B cell (primary cell): ENCODE measurements at regions not wholly inside any gene's neighbourhood (a gene's known extent, or its start where the extent isn't known, plus 50 kb on each side); places are given as distances from the start of the nearest gene placed in this dataset.

Experiments used
- ATAC-seq: fragments of 200-7000 bp; cut with Tn5 transposase; one replicate; pipeline ENCODE4 v1.10.0; 2021; ENCODE audit warnings: low read depth, mild to moderate bottlenecking, moderate number of reproducible peaks, moderate library complexity
- CTCF ChIA-PET: fragments of 350-600 bp; sonication (Branson Sonifier 250); formaldehyde crosslinking; loops from one replicate; lab custom pipeline; 2021; ENCODE audit warnings: antibody characterized with exemption, inconsistent platforms; lab: Charles Lee
- POLR2A ChIA-PET: fragments of 350-600 bp; sonication (Branson Sonifier 250); formaldehyde crosslinking; loops from one replicate; lab custom pipeline; 2021; ENCODE audit warnings: antibody characterized with exemption; lab: Charles Lee
- DNase-seq: peaks from one replicate; pipeline ENCODE4 v3.0.0; 2013
- H2AFZ ChIP-seq: 2 replicates; pipeline ENCODE4 v1.6.1; 2012; ENCODE audit warnings: mild to moderate bottlenecking, low read depth, low read length; ENCODE audit not compliant: insufficient read depth, poor library complexity, severe bottlenecking
- H3K27ac ChIP-seq, 2 donors: 1 replicate in 1 of 2; 2 replicates in 1 of 2; pipeline ENCODE4 v1.5.1; 2012 to 2013; ENCODE audit warnings: low read length in 2 of 2, mild to moderate bottlenecking in 2 of 2, moderate library complexity in 1 of 2
- H3K27me3 ChIP-seq, 4 experiments: fragments of 200-600 bp in 1 of 4; sonication (generic) in 1 of 4; replicated peaks in 1 of 4; 1 replicate in 2 of 4; 2 replicates in 2 of 4; pipeline versions ENCODE4 v1.6.1 to v1.7.0; 2013 to 2016; ENCODE audit warnings: low read length in 3 of 4, mild to moderate bottlenecking in 2 of 4, mixed read lengths in 1 of 4, moderate library complexity in 1 of 4; ENCODE audit not compliant: insufficient read depth in 4 of 4, control insufficient read depth in 3 of 4; ENCODE audit errors: control extremely low read depth in 1 of 4
- H3K36me3 ChIP-seq, 2 experiments: replicated peaks in 1 of 2; 1 replicate in 1 of 2; 2 replicates in 1 of 2; pipeline versions ENCODE4 v1.6.1 to v1.7.1; 2013; ENCODE audit warnings: low read length in 1 of 2; ENCODE audit not compliant: insufficient read depth in 2 of 2, control insufficient read depth in 1 of 2; ENCODE audit errors: control extremely low read depth in 1 of 2, extremely low read depth in 1 of 2
- H3K4me1 ChIP-seq, 2 donors: fragments of 200-600 bp in 1 of 2; sonication (generic) in 1 of 2; 1 replicate in 1 of 2; 2 replicates in 1 of 2; pipeline versions ENCODE4 v1.5.1 to v1.6.1; 2013 to 2017; ENCODE audit warnings: low read length in 2 of 2; ENCODE audit not compliant: control insufficient read depth in 2 of 2, insufficient read depth in 2 of 2
- H3K4me2 ChIP-seq: replicated peaks from 2 replicates; pipeline ENCODE3; 2012; ENCODE audit warnings: mild to moderate bottlenecking, low read depth, low read length; ENCODE audit not compliant: poor library complexity, severe bottlenecking
- H3K4me3 ChIP-seq, 5 experiments: fragments of 200-600 bp in 1 of 5; sonication (generic) in 1 of 5; 1 replicate in 3 of 5; 2 replicates in 2 of 5; pipeline versions ENCODE4 v1.5.1 to v1.7.0; 2011 to 2016; ENCODE audit warnings: low read length in 4 of 5, mild to moderate bottlenecking in 4 of 5, low read depth in 2 of 5, control low read depth in 1 of 5, moderate library complexity in 1 of 5; ENCODE audit not compliant: insufficient read depth in 1 of 5; ENCODE audit errors: control extremely low read depth in 1 of 5, extremely low read depth in 1 of 5
- H3K79me2 ChIP-seq: fragments of 200-600 bp; sonication (generic); one replicate; pipeline ENCODE4 v1.6.0; 2016; ENCODE audit warnings: low read length; ENCODE audit not compliant: control insufficient read depth, insufficient read depth
- H3K9ac ChIP-seq: fragments of 200-600 bp; sonication (generic); 2 replicates; pipeline ENCODE4 v1.6.1; 2017; ENCODE audit warnings: mild to moderate bottlenecking, low read length, moderate library complexity
- H3K9me3 ChIP-seq, 3 donors: one replicate each; pipeline versions ENCODE4 v1.6.1 to v1.7.1; 2013; ENCODE audit warnings: low read length in 2 of 3; ENCODE audit not compliant: control insufficient read depth in 2 of 3, insufficient read depth in 1 of 3; ENCODE audit errors: control extremely low read depth in 1 of 3
- H4K20me1 ChIP-seq: 2 replicates; pipeline ENCODE4 v1.6.0; 2012; ENCODE audit warnings: mild to moderate bottlenecking, low read length; ENCODE audit not compliant: insufficient read depth, control insufficient read depth, poor library complexity, severe bottlenecking
- H3K27ac Mint-ChIP-seq: one replicate; pipeline ENCODE4 v1.8.0; 2021; ENCODE audit warnings: mixed read lengths
- H3K27me3 Mint-ChIP-seq: one replicate; pipeline ENCODE4 v1.8.0; 2021; ENCODE audit warnings: mixed read lengths
- H3K4me1 Mint-ChIP-seq: one replicate; pipeline ENCODE4 v1.8.0; 2021; ENCODE audit warnings: mixed read lengths
- H3K4me3 Mint-ChIP-seq: one replicate; pipeline ENCODE4 v1.8.0; 2021; ENCODE audit warnings: mixed read lengths
- H3K9me3 Mint-ChIP-seq: one replicate; pipeline ENCODE4 v1.8.0; 2022; ENCODE audit warnings: mixed read lengths; ENCODE audit not compliant: insufficient read depth
- CTCF ChIP-seq: fragments of 200-600 bp; IDR thresholded peaks from one replicate; pipeline ENCODE4 v1.8.0; 2022; ENCODE audit warnings: antibody characterized with exemption, mild to moderate bottlenecking
- EZH2 ChIP-seq: IDR thresholded peaks from 2 replicates; pipeline ENCODE4 v1.6.1; 2012; ENCODE audit warnings: borderline replicate concordance, low read depth, mild to moderate bottlenecking, moderate library complexity, low read length; ENCODE audit not compliant: insufficient read depth, poor library complexity, severe bottlenecking
- WGBS: methylation state at CpG from one replicate; pipeline ENCODE4 v1.1.5; 2013; ENCODE audit warnings: missing lambda C conversion rate; ENCODE audit not compliant: insufficient coverage; 5-methylcytosine and 5-hydroxymethylcytosine counted together
- intact Hi-C: fragments of 100-400 bp; cut with micrococcal nuclease; formaldehyde crosslinking; loops from one replicate; pipeline ENCODE4 v1.10.0; 2022

GRCh38 chr1:3963554-3963953 lies 63.5 kb upstream of the C1orf174 start:
- no peak overlapping the region for H2AFZ ChIP-seq
- H3K36me3 ChIP-seq, result no peaks in the 10 kb centered on the region
- WGBS, result 63% methylated on average over 5 of the region's 9 CpGs
- H3K4me1 ChIP-seq, result no peaks in the 10 kb centered on the region
- ATAC-seq, result no peak
- Mint-ChIP-seq H3K27me3 (peaks cover 5% of the 10 kb centered on the region), H3K4me3 (no peak overlapping the region), H3K4me1 (no peaks in the 10 kb centered on the region), H3K9me3 (peaks cover 3% of the 10 kb centered on the region), H3K27ac (no peak overlapping the region)
- ChIA-PET POLR2A (no interaction called here), CTCF (no interaction called here)
- peaks cover 0 to 10% (median 0%) of the 10 kb centered on the region in 4 experiments for H3K27me3 ChIP-seq
- intact Hi-C loops, result no loop called here
- no peak for DNase-seq
- no peak overlapping the region for H3K4me3 ChIP-seq
- no peaks in the 10 kb centered on the region for H4K20me1 ChIP-seq
- no peaks in the 10 kb centered on the region for H3K79me2 ChIP-seq
- no peak for TF ChIP-seq CTCF
- TF ChIP-seq EZH2, result no peak
- no peak overlapping the region for H3K27ac ChIP-seq
- no peak overlapping the region for H3K4me2 ChIP-seq
- peaks cover 0 to 16% (median 0%) of the 10 kb centered on the region in 3 donors for H3K9me3 ChIP-seq
- no peak overlapping the region for H3K9ac ChIP-seq

- H3K4me1 Mint-ChIP-seq, result no peaks in the 10 kb centered on the region
Observed at GRCh38 chr1:3965693-3966092, 65.6 kb upstream of the C1orf174 start.

More at GRCh38 chr1:3965693-3966092, 65.6 kb upstream of the C1orf174 start:
- ChIA-PET POLR2A (no interaction called here), CTCF (no interaction called here)
- TF ChIP-seq EZH2 (no peak), CTCF (no peak)
- ATAC-seq (no peak), DNase-seq (no peak)
- H3K9me3 ChIP-seq, result peaks cover 0 to 21% (median 0%) of the 10 kb centered on the region in 3 donors
- no peaks in the 10 kb centered on the region for H3K4me1 ChIP-seq
- H3K36me3 ChIP-seq, result no peaks in the 10 kb centered on the region
- peaks cover 3% of the 10 kb centered on the region for H3K9me3 Mint-ChIP-seq
- H4K20me1 ChIP-seq, result no peaks in the 10 kb centered on the region
- intact Hi-C loops, result no loop called here
- H3K9ac ChIP-seq, result no peak overlapping the region
- no peaks in the 10 kb centered on the region for H3K79me2 ChIP-seq
- no peak overlapping the region for H3K4me3 Mint-ChIP-seq
- peaks cover 16% of the 10 kb centered on the region for H3K27me3 Mint-ChIP-seq
- WGBS, result 84% methylated on average over 6 of the region's 6 CpGs
- H3K27ac Mint-ChIP-seq, result no peak overlapping the region
- no peak overlapping the region for H3K4me2 ChIP-seq
- peaks cover 0 to 20% (median 0%) of the 10 kb centered on the region in 4 experiments for H3K27me3 ChIP-seq
- H3K27ac ChIP-seq, result no peak overlapping the region
- no peak overlapping the region for H3K4me3 ChIP-seq
- no peak overlapping the region for H2AFZ ChIP-seq
